NCI-H748 treated with DMSO at 0.1 percent for 48 hours (cell line): ENCODE measurements at regions not wholly inside any gene's neighbourhood (a gene's known extent, or its start where the extent isn't known, plus 50 kb on each side); places are given as distances from the start of the nearest gene placed in this dataset.
"Not testable (repeated sequence)": the region's sequence is repeated elsewhere in the genome, so short reads cannot be mapped to it uniquely, and the experiment has no call there.

Experiments
- DNase-seq: peaks from one replicate; lab custom pipeline; 2025; lab: John Stamatoyannopoulos, UW

DNA sequence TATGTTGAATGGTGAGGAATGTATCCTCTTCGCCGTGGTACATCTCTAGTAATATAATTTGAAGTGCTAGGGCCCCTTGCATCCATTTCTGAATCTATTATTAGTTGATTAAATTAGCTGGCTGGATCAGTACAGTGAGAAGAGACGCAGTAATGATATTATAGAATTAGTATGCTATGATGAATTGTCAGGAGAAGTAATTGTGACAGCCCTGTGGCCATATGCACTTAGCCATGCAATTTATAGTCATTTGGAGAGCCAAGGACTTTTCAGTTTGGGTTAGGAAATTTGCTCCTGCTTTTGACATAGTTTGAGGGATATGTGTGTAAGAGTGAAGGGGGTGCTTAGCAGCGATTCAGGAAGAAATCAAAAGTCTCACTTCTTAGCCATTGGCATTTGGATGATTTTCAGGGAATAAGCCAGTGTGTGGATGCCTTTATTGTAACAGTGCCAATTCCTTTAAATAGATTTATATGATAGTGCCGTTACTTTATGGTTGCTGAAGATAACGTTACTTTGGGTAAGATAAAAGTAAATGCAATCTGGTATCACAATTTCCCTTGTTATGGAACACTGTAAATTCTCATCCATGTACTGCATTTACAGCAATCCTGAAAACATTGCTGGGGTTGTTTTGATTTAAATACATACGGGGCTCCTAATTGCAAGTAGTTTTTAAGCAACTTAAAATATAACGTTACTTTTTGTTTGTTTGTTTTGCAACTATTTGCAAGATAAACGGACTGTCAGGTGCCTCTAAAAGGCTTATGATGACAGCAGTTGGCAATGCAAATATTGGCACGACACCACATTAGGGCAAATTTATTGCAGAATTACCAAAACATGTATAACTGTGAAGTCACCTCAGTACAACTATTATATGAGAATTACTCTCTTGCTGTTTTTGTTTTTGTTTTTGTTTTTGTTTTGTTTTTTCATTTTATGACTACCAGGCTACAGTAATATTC lies 875.4 kb upstream of the WWC1 start:
- no peak for DNase-seq

DNA sequence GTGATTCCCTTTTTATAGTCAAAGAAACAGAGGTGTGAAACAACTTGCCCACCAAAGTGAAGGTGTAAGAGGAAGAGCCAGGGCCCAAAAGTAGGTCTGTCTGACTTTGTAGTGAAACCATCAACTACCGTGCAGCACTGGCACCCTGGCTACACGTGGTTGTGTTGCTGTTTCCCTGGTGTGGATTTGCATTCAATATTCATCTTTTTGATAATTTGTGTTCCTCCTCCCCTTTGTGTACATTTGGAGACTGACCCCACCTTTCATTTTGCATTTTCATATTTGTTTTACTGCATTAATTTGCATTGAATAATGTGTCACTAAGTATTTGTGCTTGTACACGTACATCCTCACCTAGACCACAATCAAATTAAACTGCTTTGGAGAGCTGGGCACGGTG lies 873.8 kb upstream of the WWC1 start:
- no peak for DNase-seq

DNA sequence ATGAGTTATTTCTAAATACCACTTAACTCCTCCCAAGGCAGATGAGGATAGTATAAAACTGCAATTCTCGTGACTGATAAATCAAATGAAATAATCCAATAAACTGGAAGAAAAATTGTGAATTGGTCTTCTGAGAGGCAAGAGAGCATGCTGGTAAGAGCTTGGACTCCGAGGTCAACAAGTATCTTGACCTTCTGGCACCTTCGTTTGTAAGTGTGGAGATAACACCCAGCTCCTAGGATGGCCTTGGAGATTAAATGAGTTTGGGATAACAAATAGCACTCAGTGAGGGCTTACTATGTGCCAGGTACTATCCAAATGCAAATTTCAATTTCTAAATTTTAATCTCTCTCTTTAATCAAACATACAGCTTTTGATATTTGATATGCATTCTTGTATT lies 866.3 kb upstream of the WWC1 start:
- no peak for DNase-seq

DNA sequence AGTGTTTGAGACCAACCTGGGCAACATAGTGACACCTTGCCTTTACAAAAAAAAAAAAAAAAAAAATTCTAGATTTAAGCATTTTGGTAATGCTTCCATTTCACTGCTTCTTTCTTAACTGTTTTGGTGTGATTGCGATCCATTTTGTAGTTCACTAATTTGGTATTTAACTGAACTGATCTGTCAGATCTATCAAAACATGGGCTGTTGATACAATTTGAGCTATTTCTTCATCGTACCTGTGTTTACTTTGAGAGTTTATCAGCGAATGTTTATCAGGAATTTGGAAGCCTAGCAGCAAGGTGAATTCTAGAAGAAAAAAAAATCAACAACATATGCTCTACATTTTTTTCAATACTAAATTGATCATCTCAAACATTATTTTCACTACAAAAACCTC lies 864.9 kb upstream of the WWC1 start:
- DNase-seq: no peak

DNA sequence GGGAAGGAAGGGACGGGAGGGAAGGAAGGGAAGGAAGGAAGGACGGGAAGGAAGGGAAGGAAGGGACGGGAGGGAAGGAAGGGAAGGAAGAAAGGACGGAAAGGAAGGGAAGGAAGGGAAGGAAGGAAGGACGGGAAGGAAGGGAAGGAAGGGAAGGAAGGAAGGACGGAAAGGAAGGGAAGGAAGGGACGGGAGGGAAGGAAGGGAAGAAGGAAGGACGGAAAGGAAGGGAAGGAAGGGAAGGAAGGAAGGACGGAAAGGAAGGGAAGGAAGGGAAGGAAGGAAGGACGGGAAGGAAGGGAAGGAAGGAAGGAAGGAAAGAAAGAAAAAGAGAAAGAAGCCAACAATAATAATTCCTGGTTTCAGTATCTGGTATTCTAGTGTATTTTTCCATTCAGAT lies 863.8 kb upstream of the WWC1 start:
- DNase-seq: not testable (repeated sequence)

DNA sequence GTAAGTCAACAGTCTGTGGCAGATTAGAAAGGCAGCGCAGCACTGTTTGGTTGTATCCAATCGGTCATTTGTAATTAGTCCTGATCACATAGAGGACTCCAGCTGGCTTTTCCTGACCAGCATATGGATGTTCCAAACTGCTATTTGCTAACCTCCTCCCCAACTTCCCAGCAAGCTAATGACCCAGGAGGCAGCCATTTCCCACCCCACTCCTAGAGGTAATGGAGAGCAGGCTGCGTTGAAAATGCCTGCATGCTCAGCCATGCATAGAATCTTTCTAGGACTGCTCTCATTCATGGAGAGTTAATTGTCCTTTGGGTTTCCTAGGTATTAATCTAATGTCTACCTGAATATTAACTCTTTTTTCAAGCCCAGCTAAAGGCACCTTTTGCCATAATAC lies 850.6 kb upstream of the WWC1 start:
- no peak for DNase-seq

DNA sequence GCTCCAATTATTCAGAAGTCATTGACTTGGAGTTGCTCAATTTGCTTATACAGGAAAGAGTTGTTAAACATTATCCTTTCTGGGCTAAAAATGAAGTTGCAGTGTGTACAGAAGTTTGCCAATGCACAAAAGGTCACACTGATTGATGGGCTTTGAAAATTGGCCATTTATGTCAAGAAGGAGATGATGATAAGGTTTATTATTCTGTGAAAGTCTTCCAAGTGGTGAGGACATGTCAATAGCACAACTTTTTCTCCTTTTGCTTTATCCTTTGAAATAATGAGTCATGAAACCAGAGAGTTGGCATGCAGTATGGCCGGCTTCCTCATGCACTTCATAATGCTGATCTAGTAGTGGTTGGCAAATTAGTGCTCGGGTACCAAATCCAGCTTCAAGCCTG lies 848.5 kb upstream of the WWC1 start:
- no peak for DNase-seq

DNA sequence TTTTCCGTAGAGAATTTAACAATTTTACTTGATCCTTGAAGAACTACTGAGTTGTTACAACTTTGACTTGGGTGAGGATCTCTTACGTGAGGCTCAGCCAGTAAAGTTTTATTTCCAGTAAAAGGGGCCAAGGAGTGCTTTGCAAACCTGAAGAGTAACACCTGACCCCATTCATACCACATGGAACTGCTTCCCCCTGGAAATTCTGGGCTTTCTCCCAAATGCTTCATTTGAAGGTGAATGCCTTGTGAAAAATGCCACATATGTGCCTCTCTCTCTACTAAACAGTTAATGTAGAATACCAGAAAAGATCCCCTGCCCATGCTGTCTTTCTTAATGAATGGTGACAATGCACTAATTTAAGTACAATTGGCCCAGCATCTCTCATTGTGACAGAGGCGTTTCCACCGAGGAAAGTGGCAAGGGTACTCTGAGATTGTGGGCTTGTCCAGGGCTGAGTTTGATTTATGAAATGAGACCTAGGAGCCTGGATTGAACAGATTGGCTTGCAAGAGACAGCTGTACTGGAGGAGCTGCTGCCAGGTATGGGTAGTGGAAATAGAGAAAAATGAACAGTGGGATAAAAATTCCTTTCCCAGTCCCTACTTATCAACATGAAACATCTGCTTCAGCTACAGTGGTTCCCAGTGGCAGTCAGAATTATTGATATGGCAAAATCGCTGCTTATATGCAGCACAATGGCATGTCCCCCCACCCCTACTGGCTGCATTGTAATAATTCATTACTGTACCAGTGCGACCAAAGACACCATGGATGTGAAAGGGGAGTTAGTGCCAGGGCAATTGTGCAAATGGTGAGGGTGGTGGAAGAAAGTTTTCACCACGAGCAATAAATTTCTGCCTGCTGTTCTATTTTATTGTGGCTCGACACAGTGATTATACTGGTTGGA lies 843.7 kb upstream of the WWC1 start:
- no peak for DNase-seq

DNA sequence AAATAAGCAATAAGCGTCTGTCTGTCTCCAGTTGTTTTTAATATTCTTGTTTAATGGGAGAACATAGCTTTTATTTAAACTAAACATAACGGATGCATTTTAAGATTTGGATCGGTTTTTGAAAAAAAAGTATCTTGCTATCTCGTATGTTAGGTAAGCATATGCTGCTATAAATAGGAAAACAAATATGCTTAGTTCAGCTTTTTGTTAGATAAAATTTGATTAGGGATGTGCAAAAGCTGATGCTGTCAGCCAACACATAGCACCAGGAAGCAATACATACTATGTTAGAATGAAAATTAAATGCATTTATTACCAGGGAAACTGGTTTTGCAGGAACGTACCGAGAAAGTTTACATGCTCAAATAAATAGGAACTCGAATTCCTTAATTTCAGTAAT lies 843.1 kb upstream of the WWC1 start:
- no peak for DNase-seq

DNA sequence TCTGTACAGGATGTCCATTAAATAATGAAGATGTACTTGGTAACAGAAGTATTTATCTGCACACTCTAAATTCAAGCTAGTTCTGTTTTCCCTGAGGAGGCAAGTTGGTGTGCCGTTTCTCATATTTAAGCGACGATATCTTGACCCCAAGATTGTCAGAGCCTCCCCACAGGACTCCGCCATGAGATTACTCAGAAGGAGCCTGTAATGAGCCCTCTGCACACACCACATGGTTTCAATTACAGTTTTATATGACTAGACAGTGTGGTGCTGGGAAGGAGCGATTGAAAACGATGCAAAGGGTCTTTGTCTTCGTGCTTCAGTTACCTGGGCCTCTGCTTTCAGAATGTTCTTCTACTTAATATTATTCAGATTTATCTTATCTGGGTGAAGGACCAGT lies 840.4 kb upstream of the WWC1 start:
- DNase-seq: no peak

DNA sequence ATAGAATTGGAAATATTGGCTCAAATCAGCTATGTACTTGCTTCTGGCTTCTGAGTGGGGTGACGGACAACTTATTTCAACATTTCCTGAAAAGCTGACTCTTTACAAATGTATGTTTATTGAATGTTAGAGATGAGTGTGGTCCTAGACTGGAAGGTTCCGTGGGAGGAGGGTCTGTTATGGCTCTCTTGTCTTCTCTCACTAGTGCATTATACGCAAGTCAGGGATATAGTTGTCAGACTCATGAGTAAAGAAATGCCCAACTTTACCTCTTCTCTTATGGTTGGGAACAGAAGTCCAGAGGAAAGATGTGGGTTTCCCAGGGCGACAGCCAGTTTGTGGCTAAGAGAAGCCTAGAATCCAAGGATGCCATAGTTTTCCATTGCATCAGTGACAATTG lies 839.3 kb upstream of the WWC1 start:
- DNase-seq: no peak

DNA sequence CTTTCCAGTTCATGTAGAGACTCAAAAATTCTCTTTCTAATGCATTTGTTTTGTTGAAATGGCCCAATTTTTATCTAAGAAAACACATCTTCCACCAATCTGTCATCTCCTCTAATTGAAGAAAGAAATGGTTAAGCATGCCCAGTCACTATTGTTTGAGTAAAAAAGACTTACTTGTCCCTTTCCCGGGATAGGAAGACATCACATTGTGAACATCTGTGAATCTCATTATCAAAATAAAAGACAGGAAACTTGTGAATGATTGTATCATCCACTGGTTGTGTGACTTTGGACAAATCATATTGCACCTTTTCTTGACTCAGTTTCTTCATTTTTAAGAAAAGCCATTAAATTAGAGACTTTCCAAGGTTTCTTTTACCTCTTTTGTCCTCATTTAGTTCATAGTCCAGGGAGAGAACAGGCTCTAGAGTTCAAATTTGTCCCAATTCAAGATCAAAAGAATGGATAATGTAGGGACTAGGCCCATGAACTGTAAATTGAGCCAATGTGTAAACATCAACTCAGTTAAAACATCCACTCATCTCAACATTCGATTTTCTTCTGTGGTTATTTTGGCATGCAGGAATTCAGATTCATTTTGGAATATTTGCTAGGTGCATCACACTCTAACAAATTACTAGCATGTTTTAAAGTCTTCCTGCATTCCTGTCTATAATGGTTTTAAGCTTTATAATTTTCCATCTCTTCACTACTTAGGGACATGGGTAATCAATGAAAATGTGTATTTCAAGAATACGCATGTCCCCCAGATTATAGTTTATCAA lies 838.0 kb upstream of the WWC1 start:
- no peak for DNase-seq

DNA sequence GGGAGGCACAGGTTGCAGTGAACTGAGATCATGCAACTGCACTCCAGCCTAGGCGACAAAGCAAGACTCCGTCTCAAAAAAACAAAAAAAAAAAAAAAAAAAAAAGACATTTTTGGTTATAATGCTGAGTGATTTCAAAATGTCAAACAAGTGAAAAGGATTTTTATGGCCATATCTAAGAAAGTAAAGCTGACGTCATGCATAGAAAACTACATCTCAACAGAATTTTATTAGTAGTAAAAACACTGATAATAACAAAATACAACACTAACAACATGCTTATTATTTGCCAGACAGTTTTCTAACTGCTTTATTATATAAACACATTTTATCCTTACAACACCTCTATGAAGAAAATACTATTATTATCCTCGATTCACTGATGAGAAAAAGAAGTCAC lies 833.0 kb upstream of the WWC1 start:
- DNase-seq: no peak

DNA sequence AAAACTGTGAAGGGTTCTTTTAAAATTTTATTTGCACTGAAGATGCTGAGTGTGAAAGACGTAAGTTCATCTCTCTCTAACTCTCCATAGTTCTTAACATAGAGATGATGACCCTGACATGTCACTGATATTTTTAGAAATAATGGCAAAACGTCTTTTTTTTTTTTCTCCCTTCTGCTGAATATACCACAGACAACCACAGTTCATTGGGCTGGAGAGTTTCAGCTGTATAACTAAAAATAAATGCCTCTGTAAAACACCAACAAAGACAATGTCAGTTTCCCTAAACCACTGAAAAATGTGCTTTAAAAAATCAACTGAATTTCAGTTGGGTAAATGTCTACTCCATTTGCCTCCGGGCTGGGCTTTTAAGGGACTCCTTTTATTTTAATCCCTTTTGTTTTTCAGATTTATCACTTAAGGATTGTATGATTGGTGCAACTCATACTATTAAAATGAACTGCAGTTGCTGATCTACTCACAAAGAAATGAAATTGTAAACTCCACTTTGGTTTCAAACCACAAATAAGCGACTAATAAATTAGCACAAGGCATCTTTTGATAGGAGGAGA lies 830.9 kb upstream of the WWC1 start:
- no peak for DNase-seq

DNA sequence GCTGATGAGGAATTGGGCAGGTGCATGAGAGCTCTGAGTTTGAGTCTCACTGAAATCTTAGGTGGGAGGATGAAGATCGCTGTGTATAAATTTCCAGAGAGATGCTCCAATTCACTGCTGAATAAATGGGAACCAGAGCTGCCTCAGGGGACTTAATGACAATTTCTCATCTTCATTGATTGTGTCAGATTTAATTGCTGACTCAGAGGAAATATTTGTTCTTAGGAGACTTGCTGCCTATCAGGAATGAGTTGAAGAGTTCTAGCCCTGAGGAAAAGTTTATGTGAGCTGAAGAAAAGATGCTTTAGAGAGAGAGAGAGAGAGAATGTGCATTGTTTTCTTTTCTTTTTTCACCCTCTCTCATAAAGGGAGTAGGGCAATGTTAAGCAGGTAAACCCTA lies 827.5 kb upstream of the WWC1 start:
- DNase-seq: no peak

DNA sequence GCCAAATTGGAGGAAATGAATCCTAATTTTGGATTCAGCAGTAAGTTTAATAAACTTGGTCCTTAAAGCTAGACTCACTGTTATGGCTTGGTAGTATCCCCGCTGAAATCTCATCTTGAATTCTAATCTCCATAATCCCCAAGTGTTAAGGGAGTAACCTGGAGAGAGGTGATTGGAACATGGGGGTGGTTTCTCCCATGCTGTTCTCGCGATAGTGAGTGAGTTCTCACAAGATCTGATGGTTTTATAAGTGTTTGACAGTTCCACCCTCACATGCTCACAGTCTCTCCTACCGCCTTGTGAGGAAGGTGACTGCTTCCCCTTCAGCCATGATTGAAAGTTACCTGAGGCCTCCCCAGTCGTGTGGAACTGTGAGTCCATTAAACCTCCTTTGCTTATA lies 824.5 kb upstream of the WWC1 start:
- DNase-seq: no peak

DNA sequence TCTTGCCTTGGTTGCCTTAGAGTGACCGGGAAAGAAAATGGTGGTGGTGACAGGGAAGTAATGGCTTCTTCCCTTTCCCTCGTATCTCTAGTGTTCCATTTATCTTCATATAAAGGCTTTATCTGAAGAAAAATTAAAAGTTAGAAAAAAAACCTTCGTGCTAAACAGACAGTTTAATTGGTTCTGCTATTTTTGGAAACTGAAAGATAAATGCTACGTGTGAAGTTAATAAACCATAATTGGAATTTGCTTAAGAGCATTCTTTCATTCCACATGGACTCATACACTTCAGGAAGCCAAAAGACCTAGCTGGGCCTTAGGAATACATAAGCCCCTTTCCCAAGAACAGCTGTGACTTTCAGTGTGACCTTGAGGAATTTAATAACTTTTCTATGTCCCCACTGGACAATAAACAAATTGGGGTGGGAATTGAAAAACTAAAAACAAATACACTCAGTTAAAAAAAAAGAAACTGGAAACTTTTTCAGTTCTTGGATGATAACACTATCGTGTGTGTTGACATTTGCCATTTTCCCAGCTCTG lies 818.8 kb upstream of the WWC1 start:
- no peak for DNase-seq

DNA sequence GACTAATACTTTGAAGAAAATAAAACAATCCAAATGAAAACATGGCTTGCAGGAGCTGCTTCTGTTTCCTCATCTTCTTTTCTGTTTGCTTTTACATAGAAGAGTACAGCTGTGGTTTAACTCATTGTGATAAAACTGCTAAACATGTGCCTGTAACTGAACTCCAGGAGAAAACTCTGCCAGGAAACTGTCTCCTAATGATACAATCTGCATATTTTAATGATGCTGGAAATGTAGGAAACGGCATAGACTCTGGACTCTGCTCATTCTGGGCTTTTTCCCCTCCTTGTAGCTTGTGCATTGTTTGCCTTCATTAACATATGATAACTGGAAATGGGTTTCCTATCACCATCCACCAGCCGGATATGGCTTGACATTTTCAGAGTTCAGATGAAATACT lies 813.3 kb upstream of the WWC1 start:
- DNase-seq: no peak

DNA sequence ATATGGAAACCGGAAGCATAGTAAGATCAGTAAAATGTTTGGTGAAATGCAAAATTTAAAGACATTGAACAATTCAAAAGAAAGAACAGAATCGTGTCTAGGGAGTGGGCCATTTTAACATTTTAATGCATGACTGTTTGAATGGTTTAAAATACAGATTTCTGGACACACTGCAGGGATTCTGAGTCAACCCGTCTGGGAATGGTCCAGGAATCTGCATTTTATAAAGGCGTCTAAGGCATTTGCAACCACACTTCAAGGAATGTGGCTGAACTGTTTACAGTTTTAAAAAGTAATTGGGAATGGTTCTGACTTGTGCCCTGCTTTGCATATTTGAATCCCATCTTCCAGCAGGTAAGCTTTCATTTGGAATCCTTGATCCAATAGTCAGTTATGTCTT lies 811.7 kb upstream of the WWC1 start:
- no peak for DNase-seq

DNA sequence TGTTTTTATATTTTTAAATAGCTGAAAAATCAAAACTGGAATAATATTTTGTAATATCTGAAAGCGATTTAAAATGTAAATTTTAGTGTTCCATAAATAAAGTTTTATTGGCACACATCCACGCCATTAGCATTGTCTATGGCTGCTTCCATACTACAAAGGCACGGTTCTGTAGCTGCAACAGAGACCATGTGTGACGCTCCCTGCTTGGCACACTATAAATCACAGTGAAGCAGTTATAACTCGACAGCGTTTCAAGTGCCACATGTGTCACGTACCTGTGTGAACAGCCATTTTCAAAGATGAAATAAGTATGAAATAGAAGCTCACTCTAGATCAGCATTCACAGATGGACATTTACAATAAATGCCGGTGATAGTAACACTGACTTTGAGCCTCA lies 810.1 kb upstream of the WWC1 start:
- DNase-seq: no peak

DNA sequence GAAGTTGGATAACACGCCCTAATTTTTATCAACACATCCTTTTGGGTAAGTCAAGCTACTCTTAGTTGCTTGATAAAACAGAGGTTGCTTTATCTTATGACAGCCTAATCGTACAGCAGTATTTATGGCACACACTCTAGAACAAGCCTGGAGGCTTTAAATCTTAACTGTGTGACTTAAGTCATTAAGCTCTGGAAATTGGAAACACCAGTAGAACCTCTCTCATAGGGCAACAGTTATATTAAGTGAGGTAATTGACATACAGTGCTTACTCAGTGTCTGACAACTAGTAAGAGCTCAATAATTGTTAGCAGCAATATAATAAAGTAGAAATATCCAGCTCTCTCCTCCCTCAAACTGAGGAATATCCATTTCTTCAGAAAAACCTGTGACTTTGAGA lies 808.9 kb upstream of the WWC1 start:
- DNase-seq: no peak
